Stimulated activated effector memory CD8-positive, alpha-beta T cell treated with anti-CD3 and anti-CD28 coated beads, Interleukin-12 subunit alpha, Interleukin-12 subunit beta, amount 100 ng/mL, for 72 hours (primary cell): ENCODE measurements at regions not wholly inside any gene's neighbourhood (a gene's known extent, or its start where the extent isn't known, plus 50 kb on each side); places are given as distances from the start of the nearest gene placed in this dataset.

ENCODE experiments used
- ATAC-seq: fragments of 150-1000 bp; cut with Tn5 transposase; 2 replicates; pipeline ENCODE4 v1.10.0; 2021
- DNase-seq, 2 donors: peaks; one replicate each; pipeline ENCODE4 v3.0.0; 2021 to 2022; ENCODE audit warnings: low spot score in 2 of 2
- H3K27ac Mint-ChIP-seq: one replicate; pipeline ENCODE4 v1.8.0; 2022; ENCODE audit warnings: mild to moderate bottlenecking, mixed read lengths
- H3K36me3 Mint-ChIP-seq: one replicate; pipeline ENCODE4 v1.8.0; 2022; ENCODE audit warnings: mild to moderate bottlenecking, mixed read lengths
- H3K4me1 Mint-ChIP-seq: one replicate; pipeline ENCODE4 v1.8.0; 2022; ENCODE audit warnings: mixed read lengths
- H3K4me3 Mint-ChIP-seq: one replicate; pipeline ENCODE4 v1.8.0; 2022; ENCODE audit warnings: mild to moderate bottlenecking, mixed read lengths
- H3K9me3 Mint-ChIP-seq: one replicate; pipeline ENCODE4 v1.8.0; 2022; ENCODE audit warnings: mixed read lengths

DNA sequence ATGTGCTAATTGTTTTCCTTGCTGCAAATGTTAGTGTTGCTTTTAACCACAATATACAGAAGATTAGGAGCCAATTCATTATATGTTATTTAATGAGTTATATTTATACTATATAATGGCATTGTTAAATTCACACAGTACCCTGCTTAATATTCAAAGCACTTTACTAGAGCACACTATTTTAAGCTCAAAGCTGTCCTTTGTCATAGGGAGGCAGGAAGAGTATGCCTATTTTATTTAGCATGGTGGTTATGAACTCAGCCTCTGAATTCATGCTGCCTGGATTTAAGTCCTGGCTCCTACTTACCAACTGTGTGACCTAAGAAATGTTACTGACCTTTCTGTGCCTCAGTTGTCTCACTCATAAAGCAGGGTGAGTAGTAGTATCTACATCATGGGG lies 80.5 kb downstream of the FASTKD2 start:
- H3K9me3 Mint-ChIP-seq: no peaks in the 10 kb centered on the region
- no peak overlapping the region for H3K4me3 Mint-ChIP-seq
- no peaks in the 10 kb centered on the region for H3K36me3 Mint-ChIP-seq
- ATAC-seq (no peak), DNase-seq (no peak)
- H3K4me1 Mint-ChIP-seq: no peaks in the 10 kb centered on the region
- no peak overlapping the region for H3K27ac Mint-ChIP-seq

DNA sequence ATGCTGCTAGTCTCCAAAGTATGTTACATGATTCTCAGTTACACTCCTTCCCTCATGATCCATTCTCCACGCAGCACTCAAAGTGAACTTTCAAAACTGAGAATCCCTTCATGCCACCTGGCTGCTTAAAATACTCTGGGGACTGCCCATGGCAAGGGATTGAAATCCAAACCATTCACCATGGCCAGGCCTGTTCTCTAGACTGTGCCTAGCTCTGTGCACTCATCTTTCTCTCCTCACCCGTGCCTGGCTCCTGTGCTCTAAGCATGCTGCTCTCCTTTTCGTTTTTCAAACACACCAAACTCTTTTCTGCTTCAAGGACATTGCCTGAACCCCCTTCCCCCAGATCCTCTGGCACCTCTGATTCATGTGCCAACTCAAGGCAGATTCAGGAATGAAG lies 80.9 kb downstream of the FASTKD2 start:
- Mint-ChIP-seq H3K36me3 (no peaks in the 10 kb centered on the region), H3K4me1 (no peaks in the 10 kb centered on the region), H3K27ac (no peak overlapping the region), H3K4me3 (no peak overlapping the region), H3K9me3 (no peaks in the 10 kb centered on the region)
- no peak for ATAC-seq
- DNase-seq: no peak

DNA sequence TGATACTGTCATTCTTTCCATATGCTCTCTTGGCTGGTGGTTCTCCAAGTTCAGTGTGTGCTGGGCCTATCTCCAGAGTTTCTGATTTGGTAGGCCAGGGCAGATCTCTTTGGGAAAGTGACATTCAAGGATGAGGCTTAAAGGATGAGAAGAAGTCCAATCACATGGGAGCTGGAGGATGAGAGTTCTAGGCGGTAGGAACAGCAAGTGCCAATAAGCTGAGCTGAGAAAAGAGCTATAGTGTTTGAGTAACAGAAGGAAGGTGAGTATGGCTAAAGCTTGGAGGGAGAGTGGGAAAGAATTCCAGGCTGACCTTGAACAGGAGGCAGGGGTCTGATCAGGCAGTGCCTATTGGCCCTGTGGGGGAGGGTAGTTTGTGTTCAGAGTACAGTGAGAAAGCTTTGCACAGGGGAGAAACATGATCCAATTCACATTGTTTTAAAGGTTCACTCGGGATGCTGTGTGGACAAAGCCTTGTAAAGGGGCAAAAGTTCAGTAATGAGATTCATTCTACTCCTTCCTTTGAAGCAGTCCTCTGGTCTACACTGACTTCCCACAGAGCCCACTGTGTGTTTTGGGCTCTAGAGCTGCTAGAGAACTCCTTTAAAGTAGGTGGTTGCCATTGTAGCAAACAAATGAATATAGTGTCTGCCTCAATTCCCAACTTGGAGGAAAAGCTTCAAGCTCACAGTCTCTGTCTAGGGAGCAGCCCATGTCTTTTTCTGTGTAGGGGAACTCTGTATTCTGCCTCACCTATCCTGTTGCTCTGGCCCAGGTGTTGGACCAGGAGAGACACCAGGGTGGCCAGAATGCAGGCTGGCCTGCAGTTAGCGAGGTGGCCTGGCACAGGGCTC lies 81.8 kb downstream of the FASTKD2 start:
- Mint-ChIP-seq H3K27ac (no peak overlapping the region), H3K4me1 (no peaks in the 10 kb centered on the region), H3K9me3 (no peaks in the 10 kb centered on the region), H3K36me3 (no peaks in the 10 kb centered on the region), H3K4me3 (no peak overlapping the region)
- ATAC-seq (peak; percentile 24), DNase-seq (no peak)

DNA sequence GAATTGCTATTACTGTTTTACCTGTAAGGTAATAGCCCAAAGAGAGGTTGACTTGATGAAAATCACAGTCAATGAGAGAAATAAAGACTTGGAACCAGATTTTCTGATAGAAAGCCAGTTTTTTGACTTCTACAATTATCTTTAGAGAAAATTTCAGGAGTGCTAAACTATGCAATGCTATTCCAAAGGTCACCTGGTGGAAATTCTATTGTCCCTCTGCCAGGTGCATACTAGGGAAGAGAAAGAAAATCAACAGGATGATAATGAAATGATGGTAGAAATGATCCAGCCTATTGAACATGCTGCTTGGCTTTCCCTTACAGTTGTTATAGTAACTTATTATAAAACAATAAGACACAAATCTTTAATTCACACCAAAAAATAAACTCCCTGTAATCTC lies 85.0 kb downstream of the FASTKD2 start:
- no peak overlapping the region for H3K27ac Mint-ChIP-seq
- ATAC-seq (no peak), DNase-seq (no peak)
- H3K4me3 Mint-ChIP-seq: no peak overlapping the region
- no peaks in the 10 kb centered on the region for H3K36me3 Mint-ChIP-seq
- H3K4me1 Mint-ChIP-seq: no peaks in the 10 kb centered on the region
- no peaks in the 10 kb centered on the region for H3K9me3 Mint-ChIP-seq

DNA sequence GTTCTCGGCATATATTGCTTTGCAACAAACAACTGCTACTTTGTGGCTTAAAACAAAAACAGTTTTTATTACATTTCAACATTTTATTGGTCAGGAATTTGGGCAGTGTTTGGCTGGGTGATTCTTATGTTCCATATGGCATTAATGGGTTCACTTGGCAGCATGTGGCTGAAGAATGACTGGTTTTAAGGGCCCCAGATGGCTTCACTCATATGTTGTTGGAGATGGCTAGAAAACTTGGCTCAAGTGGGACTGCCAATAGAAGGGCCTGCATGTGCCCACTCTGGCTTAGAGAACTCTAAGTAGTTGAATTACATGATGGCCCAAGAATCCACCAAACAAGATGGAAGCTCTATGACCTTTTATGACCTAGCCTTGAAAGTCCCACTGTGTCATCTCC lies 86.1 kb downstream of the FASTKD2 start:
- H3K4me3 Mint-ChIP-seq: no peak overlapping the region
- H3K9me3 Mint-ChIP-seq: no peaks in the 10 kb centered on the region
- ATAC-seq: no peak
- no peaks in the 10 kb centered on the region for H3K4me1 Mint-ChIP-seq
- H3K27ac Mint-ChIP-seq: no peak overlapping the region
- no peaks in the 10 kb centered on the region for H3K36me3 Mint-ChIP-seq
- DNase-seq: no peak

DNA sequence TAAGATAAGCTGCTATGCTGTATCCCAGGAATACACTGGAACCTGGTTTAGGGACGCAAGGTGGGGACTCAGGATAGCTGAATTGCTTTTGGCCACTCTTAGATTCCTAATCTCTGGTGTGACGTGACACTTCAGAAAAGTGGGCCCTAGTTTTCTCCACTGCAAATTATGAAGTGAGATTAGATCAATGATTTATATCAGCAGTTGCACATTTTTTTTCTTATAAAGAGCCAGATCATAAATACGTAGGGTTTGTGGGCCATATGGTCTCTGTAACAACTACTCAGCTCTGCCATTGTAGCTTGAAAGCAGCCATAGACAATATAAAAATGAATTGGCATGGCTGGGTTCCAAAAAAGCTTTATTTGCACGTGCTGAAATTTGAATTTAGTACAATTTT lies 85.4 kb upstream of the CPO start:
- no peak for ATAC-seq
- DNase-seq: no peak
- no peaks in the 10 kb centered on the region for H3K9me3 Mint-ChIP-seq
- no peak overlapping the region for H3K27ac Mint-ChIP-seq
- H3K4me3 Mint-ChIP-seq: no peak overlapping the region
- H3K4me1 Mint-ChIP-seq: peaks cover 6% of the 10 kb centered on the region
- no peaks in the 10 kb centered on the region for H3K36me3 Mint-ChIP-seq

DNA sequence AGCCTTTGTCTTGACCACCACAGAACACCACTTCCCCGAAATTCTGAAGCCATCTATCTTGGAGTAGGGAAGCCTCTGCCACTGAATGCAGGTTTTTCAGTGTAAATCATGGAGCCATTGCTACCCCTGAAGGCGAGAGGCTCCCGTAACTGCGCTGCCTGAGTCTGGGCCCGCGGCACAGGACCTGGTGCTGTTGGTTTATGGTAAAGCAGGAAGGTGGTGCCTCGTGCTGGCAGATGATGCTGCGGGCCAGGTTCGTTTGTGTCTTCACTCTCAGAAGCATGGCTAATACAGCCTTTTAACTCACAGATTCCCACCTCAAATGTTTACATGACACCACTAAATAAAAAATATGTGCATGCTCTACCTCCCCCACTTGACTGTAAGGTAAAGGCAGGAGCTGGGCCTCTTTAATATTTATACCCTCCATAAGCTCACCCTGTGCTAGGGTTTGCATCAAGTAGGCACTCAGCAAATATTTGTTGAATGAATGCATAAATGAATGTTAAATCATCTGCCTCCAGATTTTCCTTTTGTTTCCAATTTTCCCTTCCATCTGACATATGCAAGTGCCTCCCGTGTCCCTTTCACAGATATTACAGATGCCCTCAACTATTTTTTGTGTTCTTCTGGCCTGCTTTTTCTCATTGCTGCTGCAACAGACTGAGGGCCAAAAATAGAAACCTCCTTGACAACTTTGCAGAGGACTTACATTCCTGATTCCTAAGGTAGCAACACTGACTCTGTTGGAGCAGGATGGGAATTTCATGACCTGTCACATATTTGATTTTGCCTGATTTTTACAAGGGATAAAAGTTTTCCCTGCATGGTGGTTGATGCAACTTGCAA lies 83.5 kb upstream of the CPO start:
- Mint-ChIP-seq H3K4me3 (no peak overlapping the region), H3K27ac (no peak overlapping the region), H3K36me3 (no peaks in the 10 kb centered on the region), H3K4me1 (peaks cover 16% of the 10 kb centered on the region), H3K9me3 (no peaks in the 10 kb centered on the region)
- ATAC-seq (no peak), DNase-seq (no peak)

DNA sequence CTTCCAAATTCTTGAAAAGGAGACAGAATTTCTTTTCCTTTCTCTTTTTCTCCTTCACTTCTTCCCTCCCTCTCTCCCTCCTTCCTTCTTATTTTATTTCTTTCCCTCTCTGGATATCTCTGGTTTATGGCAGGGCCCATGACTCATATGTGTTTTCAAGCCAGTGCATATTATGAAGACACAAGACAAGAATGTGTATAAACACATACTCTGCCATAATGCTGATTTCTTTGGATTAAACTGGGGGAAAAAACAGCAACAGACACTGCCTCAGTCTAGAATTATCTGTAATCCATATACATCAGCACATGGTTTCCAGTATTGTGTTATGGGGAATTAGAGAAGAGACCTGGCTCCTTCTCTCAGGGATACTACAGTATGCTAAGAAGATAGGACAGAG lies 82.8 kb upstream of the CPO start:
- no peak for DNase-seq
- Mint-ChIP-seq H3K36me3 (no peaks in the 10 kb centered on the region), H3K27ac (no peak overlapping the region), H3K9me3 (no peaks in the 10 kb centered on the region), H3K4me3 (no peak overlapping the region), H3K4me1 (peaks cover 16% of the 10 kb centered on the region)
- no peak for ATAC-seq

DNA sequence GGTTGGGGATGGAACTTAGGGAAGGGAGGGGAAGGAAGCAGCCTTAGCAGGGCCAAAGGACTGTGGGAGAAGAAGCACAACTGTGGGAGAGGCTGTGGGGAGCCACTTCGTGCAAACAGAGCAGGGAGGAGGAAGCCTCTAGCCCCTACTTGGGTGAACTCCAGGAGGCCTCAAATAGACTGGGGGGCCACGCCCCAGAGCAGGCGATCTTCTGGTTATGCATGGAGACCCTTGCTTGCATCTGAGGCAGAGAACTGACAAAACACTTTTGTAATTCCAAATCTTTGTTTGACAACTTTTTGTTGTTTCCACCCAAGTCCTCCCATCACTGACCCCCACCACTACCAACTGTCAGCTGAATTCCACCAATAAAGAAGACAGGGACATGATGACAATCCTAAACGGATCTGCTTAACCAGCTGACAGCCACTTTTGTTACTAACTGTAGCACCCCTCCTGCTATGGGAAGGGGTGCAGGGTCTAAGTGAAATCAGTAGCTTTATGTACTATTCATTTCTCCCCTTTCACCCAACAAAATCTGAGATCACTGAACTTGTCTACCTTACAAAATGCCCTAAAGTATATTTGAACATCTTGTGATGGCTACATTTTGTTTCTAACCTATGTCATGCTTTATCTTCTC lies 80.5 kb upstream of the CPO start:
- no peaks in the 10 kb centered on the region for H3K9me3 Mint-ChIP-seq
- H3K36me3 Mint-ChIP-seq: no peaks in the 10 kb centered on the region
- H3K27ac Mint-ChIP-seq: peak overlapping the region; percentile 14
- peaks cover 16% of the 10 kb centered on the region for H3K4me1 Mint-ChIP-seq
- DNase-seq: no peak
- peak overlapping the region; percentile 52 for H3K4me3 Mint-ChIP-seq
- peak; percentile 24 for ATAC-seq

DNA sequence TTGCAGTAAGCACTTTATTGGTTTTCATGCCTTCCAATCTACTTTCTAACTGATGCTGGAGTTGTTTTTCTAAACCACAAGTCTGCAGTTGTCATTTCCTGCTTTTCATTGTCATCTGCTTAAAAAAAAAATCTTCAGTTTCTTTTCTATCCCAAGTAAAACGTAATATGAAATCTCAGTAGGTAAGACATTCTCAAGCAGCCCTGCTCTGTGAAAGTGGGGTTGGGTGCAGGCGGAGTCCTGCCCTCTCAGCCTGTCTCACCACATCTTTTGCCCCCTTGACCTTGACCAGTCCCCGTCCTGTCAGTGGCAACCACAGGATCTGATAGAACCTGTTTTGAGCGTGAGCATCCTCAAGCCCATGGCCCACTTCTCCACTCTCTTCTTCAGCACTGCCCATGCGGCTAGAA lies 80.0 kb upstream of the CPO start:
- H3K27ac Mint-ChIP-seq: peak overlapping the region; percentile 14
- DNase-seq (peak in 1 of 2 donors; percentile 52), ATAC-seq (peak; percentile 77)
- H3K9me3 Mint-ChIP-seq: no peaks in the 10 kb centered on the region
- no peaks in the 10 kb centered on the region for H3K36me3 Mint-ChIP-seq
- peak overlapping the region; percentile 52 for H3K4me3 Mint-ChIP-seq
- peaks cover 16% of the 10 kb centered on the region for H3K4me1 Mint-ChIP-seq

DNA sequence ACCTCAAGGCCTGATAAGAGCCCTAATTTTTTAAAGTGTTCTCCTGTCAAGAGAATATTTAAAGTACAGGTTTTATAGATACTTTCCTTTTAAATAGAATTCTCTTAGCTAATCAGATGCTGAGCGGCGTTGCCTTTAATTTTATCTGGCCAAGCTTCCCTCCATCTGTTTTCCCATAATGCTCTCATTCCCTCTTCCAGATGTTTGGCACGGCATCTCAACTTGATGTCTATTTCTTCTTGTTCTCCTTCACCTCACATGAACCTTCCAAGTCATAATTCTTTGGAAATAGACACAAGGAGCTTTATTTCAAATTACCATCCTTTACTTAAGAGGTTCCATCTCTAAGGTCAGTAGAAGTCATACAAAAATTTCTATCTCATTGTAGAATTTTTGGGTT lies 76.1 kb upstream of the CPO start:
- no peak for DNase-seq
- Mint-ChIP-seq H3K9me3 (no peaks in the 10 kb centered on the region), H3K4me1 (peaks cover 16% of the 10 kb centered on the region), H3K36me3 (no peaks in the 10 kb centered on the region), H3K27ac (no peak overlapping the region), H3K4me3 (no peak overlapping the region)
- ATAC-seq: no peak

DNA sequence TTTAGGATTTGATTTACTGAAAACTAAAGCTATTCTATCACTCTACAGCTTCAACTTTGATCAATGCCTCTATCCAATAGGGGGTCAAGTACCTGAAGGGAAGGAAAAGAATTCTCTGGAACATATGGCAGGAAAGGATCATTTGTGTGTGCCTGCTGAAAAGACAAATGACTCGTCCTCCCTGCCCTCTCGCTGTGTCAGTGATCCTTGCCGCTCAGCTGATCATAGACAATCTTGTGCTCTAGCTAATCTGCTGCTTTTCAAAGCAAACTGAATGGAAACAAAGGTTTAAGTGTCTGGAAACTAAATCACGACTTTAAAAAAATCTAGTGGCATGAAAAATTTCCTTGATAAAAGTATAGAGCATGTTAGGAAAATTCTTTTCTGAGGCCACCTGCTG lies 75.6 kb upstream of the CPO start:
- no peaks in the 10 kb centered on the region for H3K9me3 Mint-ChIP-seq
- no peaks in the 10 kb centered on the region for H3K36me3 Mint-ChIP-seq
- H3K4me1 Mint-ChIP-seq: peaks cover 12% of the 10 kb centered on the region
- no peak overlapping the region for H3K4me3 Mint-ChIP-seq
- no peak for DNase-seq
- no peak overlapping the region for H3K27ac Mint-ChIP-seq
- ATAC-seq: no peak

DNA sequence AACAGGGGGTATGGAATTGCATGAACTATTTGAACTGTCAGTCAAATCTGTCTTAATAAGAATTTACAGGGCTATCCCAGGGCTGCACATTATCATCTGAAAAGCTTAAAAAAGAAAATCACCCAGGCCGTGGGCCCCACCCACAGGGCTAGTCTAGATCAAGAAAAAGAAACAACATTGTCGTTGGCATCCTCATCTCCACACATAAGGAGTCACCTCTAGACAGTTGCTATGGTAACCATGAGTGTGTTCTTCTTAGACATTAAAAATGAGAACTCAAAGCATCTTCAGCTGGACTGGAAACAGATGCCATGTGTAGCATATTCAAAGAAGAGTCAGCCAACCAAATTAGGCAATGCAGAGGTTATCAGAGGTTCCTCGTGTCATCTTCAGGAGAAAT lies 72.3 kb upstream of the CPO start:
- peak; percentile 44 for ATAC-seq
- no peaks in the 10 kb centered on the region for H3K4me1 Mint-ChIP-seq
- no peaks in the 10 kb centered on the region for H3K36me3 Mint-ChIP-seq
- DNase-seq: no peak
- no peak overlapping the region for H3K27ac Mint-ChIP-seq
- H3K9me3 Mint-ChIP-seq: no peaks in the 10 kb centered on the region
- no peak overlapping the region for H3K4me3 Mint-ChIP-seq

DNA sequence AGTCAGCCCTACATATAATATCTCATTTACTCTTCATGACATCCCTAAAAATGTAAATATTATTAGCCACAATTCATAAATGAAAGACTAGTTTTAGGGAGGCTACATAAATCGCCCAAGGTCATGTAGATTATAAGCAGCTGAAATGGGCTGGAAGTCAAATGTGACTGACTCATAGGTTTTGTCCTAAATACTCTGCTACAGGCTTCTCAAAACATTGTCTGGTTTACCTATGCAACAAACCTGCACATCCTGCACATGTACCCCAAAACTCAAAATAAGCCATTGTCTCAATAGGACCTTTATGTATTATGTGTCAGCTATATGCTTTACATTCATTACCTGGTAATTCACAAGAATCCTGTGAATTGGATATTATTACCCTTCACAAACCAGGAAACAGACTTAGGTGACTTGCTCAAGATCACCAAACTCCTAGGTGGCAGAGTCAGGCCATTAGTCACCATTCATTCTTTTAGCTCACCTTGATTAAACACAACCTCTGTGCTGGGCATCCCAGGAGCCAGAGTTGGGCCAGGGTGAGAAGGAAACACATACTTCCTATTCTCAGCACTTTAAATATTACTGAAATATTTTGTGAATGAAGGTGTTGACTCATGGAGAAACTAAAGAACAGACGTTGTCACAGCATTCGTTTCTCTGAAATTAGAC lies 69.4 kb upstream of the CPO start:
- H3K27ac Mint-ChIP-seq: no peak overlapping the region
- DNase-seq (no peak), ATAC-seq (no peak)
- H3K9me3 Mint-ChIP-seq: peaks cover 2% of the 10 kb centered on the region
- no peaks in the 10 kb centered on the region for H3K36me3 Mint-ChIP-seq
- H3K4me3 Mint-ChIP-seq: no peak overlapping the region
- no peaks in the 10 kb centered on the region for H3K4me1 Mint-ChIP-seq

DNA sequence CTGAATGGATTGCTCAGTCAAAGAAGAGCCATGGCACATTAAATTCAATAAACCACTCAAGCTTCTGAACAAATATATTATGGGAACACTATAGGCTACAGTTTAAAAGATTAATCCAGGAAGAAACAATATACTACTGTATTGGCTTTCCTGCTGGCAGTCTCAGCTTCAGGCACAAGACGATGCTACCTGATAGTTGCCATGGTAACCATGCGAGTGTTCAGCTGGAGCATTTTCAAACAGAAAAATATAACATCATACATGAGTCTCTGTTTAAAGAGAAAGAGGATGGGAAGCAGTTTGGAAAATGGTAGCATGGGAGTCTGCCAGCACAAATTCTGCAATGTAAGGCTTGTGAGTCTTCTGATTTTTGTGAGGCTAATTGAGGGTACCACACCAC lies 65.9 kb upstream of the CPO start:
- H3K36me3 Mint-ChIP-seq: no peaks in the 10 kb centered on the region
- no peaks in the 10 kb centered on the region for H3K4me1 Mint-ChIP-seq
- no peak overlapping the region for H3K4me3 Mint-ChIP-seq
- ATAC-seq: no peak
- DNase-seq: no peak
- H3K9me3 Mint-ChIP-seq: peaks cover 2% of the 10 kb centered on the region
- no peak overlapping the region for H3K27ac Mint-ChIP-seq
